Ovary (tissue), 7 donors: ENCODE measurements at regions not wholly inside any gene's neighbourhood (a gene's known extent, or its start where the extent isn't known, plus 50 kb on each side); places are given as distances from the start of the nearest gene placed in this dataset.
A peak's percentile ranks its signal among the peaks of the same experiment; 100 is the strongest.

ENCODE experiments used
- DNase-seq, 5 donors: peaks; one replicate each; pipeline ENCODE4 v3.0.0-alpha.2; 2019 to 2020
- H3K27ac ChIP-seq, 2 donors: fragments of 200-600 bp; one replicate each; pipeline versions ENCODE4 v1.5.1 to v1.8.0; 2019 to 2022
- H3K27me3 ChIP-seq: fragments of 200-600 bp; one replicate; pipeline ENCODE4 v1.8.0; 2022
- H3K36me3 ChIP-seq: fragments of 200-600 bp; sonication (generic); one replicate; pipeline ENCODE4 v1.5.1; 2019
- H3K4me1 ChIP-seq: one replicate; pipeline ENCODE4 v1.8.1; 2013; ENCODE audit warnings: mild to moderate bottlenecking, moderate library complexity; ENCODE audit not compliant: insufficient read depth
- H3K4me3 ChIP-seq: fragments of 200-600 bp; sonication (generic); one replicate; pipeline ENCODE4 v1.5.1; 2017
- H3K9me3 ChIP-seq, 2 donors: fragments of 200-600 bp in 1 of 2; sonication (generic) in 1 of 2; one replicate each; pipeline versions ENCODE4 v1.5.1 to v1.8.1; 2013 to 2019; ENCODE audit warnings: mild to moderate bottlenecking in 1 of 2, moderate library complexity in 1 of 2
- CTCF ChIP-seq, 3 donors: fragments of 450-650 bp in 2 of 3; fragments of 200-600 bp in 1 of 3; IDR thresholded peaks; one replicate each; pipeline versions ENCODE4 v1.5.1 to v1.8.0; 2016 to 2022; ENCODE audit warnings: antibody characterized with exemption in 3 of 3, mild to moderate bottlenecking in 1 of 3
- EP300 ChIP-seq: sonication (generic); formaldehyde crosslinking; IDR thresholded peaks from one replicate; pipeline ENCODE4 v1.6.1; 2017; ENCODE audit warnings: antibody characterized with exemption
- POLR2A ChIP-seq: fragments of 450-650 bp; IDR thresholded peaks from one replicate; pipeline ENCODE4 v1.6.1; 2017; ENCODE audit warnings: antibody characterized with exemption, mild to moderate bottlenecking, moderate library complexity
- WGBS, 3 donors: extraction: QIAGEN DNeasy Blood & Tissue Kit in 1 of 3; methylation state at CpG; one replicate each; pipeline versions ENCODE4 v1.1.5 to v1.1.7; 2013 to 2017; 5-methylcytosine and 5-hydroxymethylcytosine counted together
- intact Hi-C, 4 donors: fragments of 100-400 bp; cut with DNase I; formaldehyde crosslinking; loops; one replicate each; pipeline versions ENCODE4 v1.11.0 to v1.15.1; 2022 to 2023
- donor health status: DM: no; HTN: no; CAD: no; lungs with moderate emphysema.
- donor health status: DM: no; HTN: no; CAD: no.
- donor health status: Bipolar disorder and iron deficiency.
- donor health status: DM: no; HTN: no; CAD: no.
- donor health status: DM: yes; HTN: yes; CAD: no.

GRCh38 chrX:17206584-17206983 lies 168.4 kb upstream of the NHS start:
- 53 to 58% (median 57%) methylated on average over 1 of the region's 1 CpG for WGBS, 3 donors
- TF ChIP-seq EP300 (no peak), POLR2A (no peak), CTCF (IDR thresholded peaks at IDR 0.05) (no peak)
- DNase-seq = no peak
- intact Hi-C loops = no loop called here
- no peaks in the 10 kb centered on the region for H3K36me3 ChIP-seq
- H3K27me3 ChIP-seq = no peaks in the 10 kb centered on the region
- no peaks in the 10 kb centered on the region for H3K9me3 ChIP-seq
- H3K4me3 ChIP-seq = no peak overlapping the region
- no peak overlapping the region for H3K27ac ChIP-seq
- no peaks in the 10 kb centered on the region for H3K4me1 ChIP-seq

GRCh38 chrX:17214962-17215361 lies 160.0 kb upstream of the NHS start:
- no peak for DNase-seq
- intact Hi-C loops = no loop called here
- TF ChIP-seq EP300 = no peak
- no peak for TF ChIP-seq POLR2A
- no peak for TF ChIP-seq CTCF (IDR thresholded peaks at IDR 0.05)
- 69 to 75% (median 70%) methylated on average over 4 of the region's 4 CpGs for WGBS, 3 donors
- Histone ChIP-seq H3K27ac (no peak overlapping the region), H3K27me3 (no peaks in the 10 kb centered on the region), H3K9me3 (no peaks in the 10 kb centered on the region), H3K36me3 (no peaks in the 10 kb centered on the region), H3K4me1 (no peaks in the 10 kb centered on the region), H3K4me3 (no peak overlapping the region)

- H3K36me3 ChIP-seq = no peaks in the 10 kb centered on the region
- no peaks in the 10 kb centered on the region for H3K4me1 ChIP-seq
- no peak for TF ChIP-seq EP300
- no peak for TF ChIP-seq CTCF (IDR thresholded peaks at IDR 0.05)
- no peak for TF ChIP-seq POLR2A
- no peak for DNase-seq
- H3K27me3 ChIP-seq = no peaks in the 10 kb centered on the region
- no peak overlapping the region for H3K27ac ChIP-seq
- intact Hi-C loops = no loop called here
- H3K9me3 ChIP-seq = no peaks in the 10 kb centered on the region
- no peak overlapping the region for H3K4me3 ChIP-seq
Observed at GRCh38 chrX:17226736-17227135, 148.3 kb upstream of the NHS start.

GRCh38 chrX:17237146-17237545 lies 137.9 kb upstream of the NHS start:
- TF ChIP-seq POLR2A (no peak), EP300 (no peak), CTCF (IDR thresholded peaks at IDR 0.05) (no peak)
- intact Hi-C loops = no loop called here
- H3K4me1 ChIP-seq = no peaks in the 10 kb centered on the region
- WGBS, 3 donors = 91 to 95% (median 92%) methylated on average over 5 of the region's 5 CpGs
- no peaks in the 10 kb centered on the region for H3K27me3 ChIP-seq
- H3K9me3 ChIP-seq = no peaks in the 10 kb centered on the region
- no peak overlapping the region for H3K4me3 ChIP-seq
- H3K27ac ChIP-seq = no peak overlapping the region
- no peak for DNase-seq
- no peaks in the 10 kb centered on the region for H3K36me3 ChIP-seq

- H3K27me3 ChIP-seq = no peaks in the 10 kb centered on the region
- intact Hi-C loops = loop anchor here in 3 of 4 donors (5.0 to 10.0 kb wide), 6 partner anchors 122 to 445 kb away; partner anchors contain the start of gene NHS (in 1 of the 3)
- peak; percentile 26 to 73 (median 66) for TF ChIP-seq CTCF (IDR thresholded peaks at IDR 0.05)
- TF ChIP-seq EP300 = no peak
- no peak for TF ChIP-seq POLR2A
- H3K4me3 ChIP-seq = no peak overlapping the region
- H3K4me1 ChIP-seq = no peaks in the 10 kb centered on the region
- H3K36me3 ChIP-seq = no peaks in the 10 kb centered on the region
- H3K9me3 ChIP-seq = no peaks in the 10 kb centered on the region
- WGBS, 3 donors = 12 to 22% (median 18%) methylated on average over 5 of the region's 5 CpGs
- no peak overlapping the region for H3K27ac ChIP-seq
- peak in 2 of 5 donors; percentile 32 to 55 for DNase-seq
Observed at GRCh38 chrX:17242470-17242869, 132.5 kb upstream of the NHS start.
